NCI-H2029 treated with DMSO at 0.1 percent for 48 hours (cell line): ENCODE measurements at regions not wholly inside any gene's neighbourhood (a gene's known extent, or its start where the extent isn't known, plus 50 kb on each side); places are given as distances from the start of the nearest gene placed in this dataset.
"Not testable (repeated sequence)": the region's sequence is repeated elsewhere in the genome, so short reads cannot be mapped to it uniquely, and the experiment has no call there.

ENCODE experiments used
- DNase-seq: peaks from one replicate; lab custom pipeline; 2025; lab: John Stamatoyannopoulos, UW

GRCh38 chr10:28896791-28897409 lies 219.6 kb downstream of the BAMBI start:
- DNase-seq: not testable (repeated sequence)

- no peak for DNase-seq
These were observed 220.5 kb downstream of the BAMBI start for GRCh38 chr10:28897617-28898464.

- DNase-seq: no peak
These were observed 224.9 kb downstream of the BAMBI start for GRCh38 chr10:28902215-28902614.

- no peak for DNase-seq
These were observed 225.7 kb downstream of the BAMBI start for GRCh38 chr10:28903063-28903462.

GRCh38 chr10:28903736-28904135 lies 226.4 kb downstream of the BAMBI start:
- no peak for DNase-seq

- no peak for DNase-seq
These were observed 228.1 kb downstream of the BAMBI start for GRCh38 chr10:28905371-28905770.

GRCh38 chr10:28906011-28906411 lies 228.7 kb downstream of the BAMBI start:
- DNase-seq: no peak

GRCh38 chr10:28906415-28906814 lies 229.1 kb downstream of the BAMBI start:
- no peak for DNase-seq

GRCh38 chr10:28906934-28907333 lies 229.6 kb downstream of the BAMBI start:
- no peak for DNase-seq

GRCh38 chr10:28909875-28910274 lies 232.6 kb downstream of the BAMBI start:
- no peak for DNase-seq

GRCh38 chr10:28910956-28911355 lies 233.6 kb downstream of the BAMBI start:
- no peak for DNase-seq

GRCh38 chr10:28911511-28911910 lies 234.2 kb downstream of the BAMBI start:
- not testable (repeated sequence) for DNase-seq

GRCh38 chr10:28912017-28912783 lies 234.9 kb downstream of the BAMBI start:
- no peak for DNase-seq

- DNase-seq: no peak
These were observed 236.3 kb downstream of the BAMBI start for GRCh38 chr10:28913436-28914237.

- DNase-seq: no peak
These were observed 237.4 kb downstream of the BAMBI start for GRCh38 chr10:28914701-28915100.

GRCh38 chr10:28915989-28916588 lies 238.8 kb downstream of the BAMBI start:
- DNase-seq: no peak

GRCh38 chr10:28920091-28920490 lies 242.8 kb downstream of the BAMBI start:
- no peak for DNase-seq

GRCh38 chr10:28922127-28922526 lies 244.8 kb downstream of the BAMBI start:
- DNase-seq: no peak

- no peak for DNase-seq
These were observed 245.5 kb downstream of the BAMBI start for GRCh38 chr10:28922861-28923260.

GRCh38 chr10:28924717-28925116 lies 247.4 kb downstream of the BAMBI start:
- DNase-seq: no peak

- DNase-seq: no peak
These were observed 247.9 kb downstream of the BAMBI start for GRCh38 chr10:28925121-28925663.
